Tibial nerve (tissue), 4 donors: ENCODE measurements at regions not wholly inside any gene's neighbourhood (a gene's known extent, or its start where the extent isn't known, plus 50 kb on each side); places are given as distances from the start of the nearest gene placed in this dataset.

Experiments used
- DNase-seq, 2 donors: peaks; one replicate each; pipeline ENCODE4 v3.0.0-alpha.2; 2019; ENCODE audit warnings: low spot score in 2 of 2
- H3K27ac ChIP-seq, 4 donors: fragments of 200-600 bp; sonication (generic) in 3 of 4; one replicate each; pipeline ENCODE4 v1.5.1; 2017 to 2019; ENCODE audit warnings: mild to moderate bottlenecking in 1 of 4
- H3K27me3 ChIP-seq, 2 donors: fragments of 200-600 bp; sonication (generic) in 1 of 2; one replicate each; pipeline versions ENCODE4 v1.5.1 to v1.6.0; 2017 to 2019
- H3K36me3 ChIP-seq, 3 donors: fragments of 200-600 bp; sonication (generic); one replicate each; pipeline ENCODE4 v1.5.1; 2018 to 2019
- H3K4me1 ChIP-seq, 4 donors: fragments of 200-600 bp; sonication (generic) in 3 of 4; one replicate each; pipeline ENCODE4 v1.5.1; 2017 to 2019
- H3K4me3 ChIP-seq, 4 donors: fragments of 200-600 bp; sonication (generic) in 3 of 4; one replicate each; pipeline ENCODE4 v1.5.1; 2017 to 2019; ENCODE audit warnings: mild to moderate bottlenecking in 1 of 4, moderate library complexity in 1 of 4
- H3K9me3 ChIP-seq, 4 donors: fragments of 200-600 bp; sonication (generic) in 3 of 4; one replicate each; pipeline ENCODE4 v1.5.1; 2017 to 2019
- CTCF ChIP-seq, 5 experiments: fragments of 200-600 bp in 3 of 5; fragments of 450-650 bp in 2 of 5; sonication (generic) in 3 of 5; IDR thresholded peaks; one replicate each; pipeline ENCODE4 v1.5.1; 2016 to 2019; ENCODE audit warnings: antibody characterized with exemption in 5 of 5, mild to moderate bottlenecking in 3 of 5, moderate library complexity in 2 of 5
- EP300 ChIP-seq, 2 donors: sonication (generic); formaldehyde crosslinking; IDR thresholded peaks; one replicate each; pipeline ENCODE4 v1.6.1; 2017; ENCODE audit warnings: antibody characterized with exemption in 2 of 2, mild to moderate bottlenecking in 1 of 2
- POLR2A ChIP-seq, 2 donors: fragments of 450-650 bp; IDR thresholded peaks; one replicate each; pipeline ENCODE4 v1.6.1; 2017; ENCODE audit warnings: antibody characterized with exemption in 2 of 2, mild to moderate bottlenecking in 2 of 2, moderate library complexity in 2 of 2
- WGBS, 2 donors: methylation state at CpG; one replicate each; pipeline ENCODE4 v1.1.5; 2018; 5-methylcytosine and 5-hydroxymethylcytosine counted together

- Histone ChIP-seq H3K36me3 (no peaks in the 10 kb centered on the region), H3K27me3 (no peaks in the 10 kb centered on the region), H3K9me3 (no peaks in the 10 kb centered on the region), H3K27ac (no peak overlapping the region), H3K4me3 (no peak overlapping the region), H3K4me1 (peaks cover 0 to 12% (median 5%) of the 10 kb centered on the region in 4 donors)
- no peak for DNase-seq
- WGBS, 2 donors: 96 to 98% methylated on average over 4 of the region's 4 CpGs
- TF ChIP-seq CTCF (IDR thresholded peaks at IDR 0.05) (no peak), POLR2A (IDR thresholded peaks at IDR 0.05) (no peak), EP300 (IDR thresholded peaks at IDR 0.05) (no peak)
Observed at GRCh38 chr1:178643349-178643748, 81.7 kb upstream of the RALGPS2 start.

- Histone ChIP-seq H3K27ac (no peak overlapping the region), H3K4me3 (no peak overlapping the region), H3K36me3 (no peaks in the 10 kb centered on the region), H3K9me3 (no peaks in the 10 kb centered on the region), H3K4me1 (peaks cover 0 to 12% (median 5%) of the 10 kb centered on the region in 4 donors), H3K27me3 (no peaks in the 10 kb centered on the region)
- WGBS, 2 donors: 96% methylated on average over 6 of the region's 6 CpGs
- no peak for DNase-seq
- TF ChIP-seq EP300 (IDR thresholded peaks at IDR 0.05) (no peak), POLR2A (IDR thresholded peaks at IDR 0.05) (no peak), CTCF (IDR thresholded peaks at IDR 0.05) (no peak)
Observed at GRCh38 chr1:178643831-178644230, 81.2 kb upstream of the RALGPS2 start.

GRCh38 chr1:178644308-178645120, 80.5 kb upstream of the RALGPS2 start:
- Histone ChIP-seq H3K4me1 (peaks cover 0 to 12% (median 5%) of the 10 kb centered on the region in 4 donors), H3K27ac (no peak overlapping the region), H3K36me3 (no peaks in the 10 kb centered on the region), H3K4me3 (no peak overlapping the region), H3K9me3 (no peaks in the 10 kb centered on the region), H3K27me3 (no peaks in the 10 kb centered on the region)
- DNase-seq: no peak
- WGBS, 2 donors: 32 to 45% methylated on average over 4 of the region's 4 CpGs
- TF ChIP-seq EP300 (IDR thresholded peaks at IDR 0.05) (no peak), POLR2A (IDR thresholded peaks at IDR 0.05) (no peak), CTCF (IDR thresholded peaks at IDR 0.05) (no peak)

- 45 to 52% methylated on average over 5 of the region's 5 CpGs for WGBS, 2 donors
- H3K27me3 ChIP-seq: no peaks in the 10 kb centered on the region
- H3K36me3 ChIP-seq: no peaks in the 10 kb centered on the region
- no peaks in the 10 kb centered on the region for H3K9me3 ChIP-seq
- H3K4me3 ChIP-seq: no peak overlapping the region
- no peak for DNase-seq
- TF ChIP-seq CTCF (IDR thresholded peaks at IDR 0.05) (no peak), POLR2A (IDR thresholded peaks at IDR 0.05) (no peak), EP300 (IDR thresholded peaks at IDR 0.05) (no peak)
- H3K27ac ChIP-seq: no peak overlapping the region
- peaks cover 0 to 12% (median 5%) of the 10 kb centered on the region in 4 donors for H3K4me1 ChIP-seq
Observed at GRCh38 chr1:178645157-178645807, 79.8 kb upstream of the RALGPS2 start.

GRCh38 chr1:178645808-178646200, 79.2 kb upstream of the RALGPS2 start:
- TF ChIP-seq EP300 (IDR thresholded peaks at IDR 0.05) (no peak), POLR2A (IDR thresholded peaks at IDR 0.05) (no peak), CTCF (IDR thresholded peaks at IDR 0.05) (no peak)
- 73 to 75% methylated on average over 2 of the region's 2 CpGs for WGBS, 2 donors
- H3K27ac ChIP-seq: no peak overlapping the region

More at GRCh38 chr1:178645808-178646200, 79.2 kb upstream of the RALGPS2 start:
- no peaks in the 10 kb centered on the region for H3K36me3 ChIP-seq
- no peaks in the 10 kb centered on the region for H3K9me3 ChIP-seq
- peaks cover 0 to 14% (median 5%) of the 10 kb centered on the region in 4 donors for H3K4me1 ChIP-seq
- no peaks in the 10 kb centered on the region for H3K27me3 ChIP-seq
- no peak overlapping the region for H3K4me3 ChIP-seq
- no peak for DNase-seq
